IPS-18a (cell line): ENCODE measurements at regions not wholly inside any gene's neighbourhood (a gene's known extent, or its start where the extent isn't known, plus 50 kb on each side); places are given as distances from the start of the nearest gene placed in this dataset.
"Not testable (repeated sequence)": the region's sequence is repeated elsewhere in the genome, so short reads cannot be mapped to it uniquely, and the experiment has no call there.

Experiments
- H3K27ac ChIP-seq: one replicate; pipeline ENCODE4 v1.5.1; 2013; ENCODE audit warnings: low read length
- H3K27me3 ChIP-seq: one replicate; pipeline ENCODE4 v1.6.1; 2013; ENCODE audit warnings: mild to moderate bottlenecking, low read length; ENCODE audit not compliant: control insufficient read depth, insufficient read depth
- H3K36me3 ChIP-seq: one replicate; pipeline ENCODE4 v1.6.1; 2013; ENCODE audit warnings: low read depth, low read length; ENCODE audit not compliant: control insufficient read depth
- H3K4me1 ChIP-seq: one replicate; pipeline ENCODE4 v1.6.1; 2013; ENCODE audit warnings: low read depth, low read length; ENCODE audit not compliant: control insufficient read depth
- H3K4me3 ChIP-seq: one replicate; pipeline ENCODE4 v1.5.1; 2013; ENCODE audit warnings: low read length
- H3K9ac ChIP-seq: one replicate; pipeline ENCODE4 v1.6.1; 2013; ENCODE audit warnings: mild to moderate bottlenecking, low read length, moderate library complexity
- H3K9me3 ChIP-seq: one replicate; pipeline ENCODE4 v1.6.1; 2013; ENCODE audit warnings: low read depth, low read length; ENCODE audit not compliant: control insufficient read depth

DNA sequence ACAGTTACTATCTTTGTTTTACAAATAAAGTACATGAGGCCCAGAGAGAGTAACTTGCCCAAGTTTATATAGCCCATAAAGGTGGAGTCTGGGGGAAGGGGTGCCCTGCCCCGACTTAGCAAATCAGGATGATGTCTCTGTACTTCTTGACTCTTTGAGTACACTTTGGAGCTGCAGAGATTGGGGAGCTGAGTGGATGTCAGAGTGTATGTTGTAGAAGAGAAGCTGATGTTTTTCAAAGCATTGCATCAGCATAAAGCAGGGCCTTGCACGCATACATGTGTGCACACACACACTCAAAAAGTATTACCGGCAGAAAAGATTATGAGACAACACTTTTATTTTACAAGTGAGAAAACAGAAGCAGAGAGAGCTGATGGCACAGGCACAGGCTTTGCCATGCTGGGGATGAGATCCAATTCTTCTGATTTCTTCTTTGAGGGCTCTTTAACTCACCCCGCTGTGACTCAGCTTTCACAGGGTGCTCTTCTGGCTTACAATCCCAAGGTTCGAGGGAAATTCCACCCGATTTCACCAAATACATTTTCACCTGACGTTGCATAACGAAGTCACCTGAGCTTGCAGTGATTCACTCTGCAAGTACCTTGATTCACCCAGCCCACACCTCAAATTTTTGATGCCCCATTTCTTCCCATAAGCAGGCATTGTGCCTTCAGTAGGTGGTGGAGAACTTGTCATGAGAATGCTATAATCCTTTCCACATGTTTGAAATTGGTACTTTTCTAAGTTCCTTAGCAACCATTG is 292.8 kb upstream of the BOD1L1 start:
- Histone ChIP-seq H3K4me1 (no peaks in the 10 kb centered on the region), H3K36me3 (no peaks in the 10 kb centered on the region), H3K27me3 (no peaks in the 10 kb centered on the region), H3K27ac (no peak overlapping the region), H3K9me3 (no peaks in the 10 kb centered on the region), H3K4me3 (no peak overlapping the region), H3K9ac (no peak overlapping the region)

DNA sequence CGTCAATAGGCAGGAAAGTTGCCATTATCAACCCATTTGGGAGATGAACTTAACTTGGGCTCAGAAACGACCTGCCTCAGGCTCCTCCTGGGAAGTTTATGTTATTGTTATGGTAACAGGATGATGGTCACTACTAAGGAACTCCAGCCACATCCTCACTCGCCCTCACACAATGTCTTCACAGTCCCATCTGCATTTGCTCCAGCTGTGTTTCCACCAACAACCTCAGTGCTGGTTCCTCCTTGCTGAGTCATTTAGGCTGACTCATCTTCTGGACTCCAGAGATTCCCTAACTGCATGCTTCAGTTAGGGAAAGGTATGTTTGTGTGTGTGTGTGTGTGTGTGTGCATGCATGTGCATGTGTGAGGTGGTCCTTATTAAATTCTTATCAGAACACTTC is 293.4 kb upstream of the BOD1L1 start:
- Histone ChIP-seq H3K27ac (no peak overlapping the region), H3K36me3 (no peaks in the 10 kb centered on the region), H3K9me3 (no peaks in the 10 kb centered on the region), H3K27me3 (no peaks in the 10 kb centered on the region), H3K4me1 (no peaks in the 10 kb centered on the region), H3K4me3 (no peak overlapping the region), H3K9ac (no peak overlapping the region)

DNA sequence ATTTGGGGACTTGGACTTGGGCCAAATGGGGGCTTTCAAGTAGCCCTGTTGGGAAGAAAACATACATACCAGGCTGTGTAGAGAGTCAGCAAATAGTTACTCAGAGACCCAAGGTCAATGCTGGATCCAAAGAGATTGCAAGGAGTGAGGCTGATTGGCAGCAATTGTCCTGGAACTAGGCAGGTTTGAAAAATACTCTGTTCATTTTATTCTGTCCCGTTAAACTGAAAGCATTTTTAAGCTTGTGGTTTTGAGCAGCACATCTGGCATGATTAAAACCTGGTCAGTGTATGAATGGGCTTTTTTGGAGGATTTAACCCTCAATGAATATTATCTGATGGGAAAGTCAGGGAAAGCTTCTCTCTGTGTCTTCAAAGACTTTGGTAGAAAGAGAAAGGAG is 294.3 kb upstream of the BOD1L1 start:
- Histone ChIP-seq H3K27ac (no peak overlapping the region), H3K9ac (no peak overlapping the region)

DNA sequence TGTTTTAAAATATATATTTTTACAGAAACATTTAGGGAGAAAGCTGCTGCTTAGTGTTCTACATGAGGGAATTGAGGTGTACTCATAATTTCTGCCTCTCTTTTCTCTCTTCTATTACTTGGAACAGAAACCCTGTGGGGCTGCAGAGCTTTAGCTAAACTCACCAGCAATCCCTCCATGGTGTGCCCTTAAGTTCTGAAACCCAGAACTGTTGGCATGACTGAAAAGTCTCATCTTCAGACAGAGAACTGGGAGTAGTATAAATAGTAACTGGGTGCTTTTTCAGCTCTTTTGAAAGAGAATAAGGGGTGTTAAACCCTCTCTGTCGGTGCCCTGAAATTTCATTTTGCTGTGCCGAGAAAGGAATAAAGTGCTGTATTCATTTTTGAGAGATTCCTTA is 294.9 kb upstream of the BOD1L1 start:
- Histone ChIP-seq H3K4me3 (no peak overlapping the region), H3K4me1 (no peaks in the 10 kb centered on the region), H3K9me3 (no peaks in the 10 kb centered on the region), H3K9ac (no peak overlapping the region), H3K27me3 (no peaks in the 10 kb centered on the region), H3K27ac (no peak overlapping the region), H3K36me3 (no peaks in the 10 kb centered on the region)

More for the DNA sequence above, 294.3 kb upstream of the BOD1L1 start:
- no peaks in the 10 kb centered on the region for H3K27me3 ChIP-seq
- no peaks in the 10 kb centered on the region for H3K4me1 ChIP-seq
- H3K9me3 ChIP-seq: no peaks in the 10 kb centered on the region
- H3K4me3 ChIP-seq: no peak overlapping the region
- H3K36me3 ChIP-seq: no peaks in the 10 kb centered on the region

DNA sequence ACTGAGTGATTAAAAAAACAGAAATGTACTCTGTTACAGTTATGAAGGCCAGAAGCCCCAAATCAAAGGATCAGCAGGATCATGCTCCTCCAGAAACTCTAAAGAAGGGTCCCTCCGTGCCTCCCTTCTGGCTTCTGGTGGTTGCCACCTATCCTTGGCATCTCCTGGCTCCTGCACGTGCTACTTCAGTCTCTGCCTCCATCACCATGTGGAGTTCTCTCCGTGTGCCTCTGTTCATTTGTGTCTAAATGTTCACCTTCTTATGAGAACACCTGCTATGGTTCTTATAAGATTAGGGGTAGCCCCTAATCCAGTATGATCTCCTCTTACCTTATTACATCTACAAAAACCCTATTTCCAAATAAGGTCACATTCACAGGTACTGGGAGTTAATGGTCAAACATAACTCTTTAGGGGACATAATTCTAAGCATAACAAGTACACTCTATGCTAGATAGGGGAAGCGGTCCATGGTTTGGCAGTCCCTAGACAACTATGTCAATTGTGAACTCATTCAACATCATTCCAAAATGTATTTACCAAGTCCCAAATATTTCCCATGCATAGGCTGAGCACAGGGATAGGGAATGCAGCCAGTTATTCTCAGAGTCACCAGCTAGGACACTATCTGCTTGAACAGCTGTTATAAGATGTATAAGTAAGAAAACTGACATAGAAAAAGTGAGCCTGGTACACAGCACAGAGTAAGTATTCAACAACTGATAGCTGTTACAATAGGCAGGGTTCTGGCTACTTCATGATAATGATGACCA is 295.5 kb upstream of the BOD1L1 start:
- Histone ChIP-seq H3K9me3 (no peaks in the 10 kb centered on the region), H3K9ac (no peak overlapping the region), H3K27ac (no peak overlapping the region), H3K36me3 (no peaks in the 10 kb centered on the region), H3K27me3 (no peaks in the 10 kb centered on the region), H3K4me3 (no peak overlapping the region), H3K4me1 (no peaks in the 10 kb centered on the region)

DNA sequence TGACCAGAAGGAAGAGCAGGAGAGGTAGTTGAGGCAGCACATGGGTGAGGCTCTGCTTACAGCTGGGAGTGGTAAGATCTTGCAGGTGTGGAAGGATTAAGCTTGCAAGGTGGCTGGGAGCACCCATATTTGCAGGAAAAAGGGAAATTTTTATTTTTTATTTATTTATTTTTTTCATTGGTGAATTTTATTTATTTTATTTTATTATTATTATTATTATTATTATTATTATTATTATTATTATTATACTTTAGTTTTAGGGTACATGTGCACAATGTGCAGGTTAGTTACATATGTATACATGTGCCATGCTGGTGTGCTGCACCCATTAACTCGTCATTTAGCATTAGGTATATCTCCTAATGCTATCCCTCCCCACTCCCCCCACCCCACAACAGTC is 297.4 kb upstream of the BOD1L1 start:
- H3K9me3 ChIP-seq, H3K27me3 ChIP-seq, H3K36me3 ChIP-seq, H3K9ac ChIP-seq, H3K4me1 ChIP-seq, H3K4me3 ChIP-seq, H3K27ac ChIP-seq: not testable (repeated sequence)

DNA sequence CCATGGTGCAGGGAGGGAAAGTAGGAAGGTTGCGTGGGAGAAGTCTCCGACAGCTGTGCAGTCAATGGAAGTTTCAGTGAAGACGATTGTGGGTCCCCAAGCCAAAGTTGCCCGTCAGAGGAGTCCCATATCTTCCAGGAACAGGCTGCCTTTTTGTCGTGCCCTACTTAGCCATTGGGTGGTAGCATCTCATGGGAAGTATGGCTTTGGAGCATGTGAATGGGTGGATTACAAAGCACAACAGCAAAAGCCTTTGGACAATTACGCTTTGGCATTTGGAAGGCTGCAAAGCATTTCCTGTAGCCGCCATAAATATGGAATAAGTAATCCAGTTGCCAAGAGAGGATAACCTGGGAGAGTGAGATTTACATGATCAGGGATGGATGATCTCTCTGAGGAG is 300.7 kb upstream of the BOD1L1 start:
- Histone ChIP-seq H3K36me3 (no peaks in the 10 kb centered on the region), H3K4me3 (no peak overlapping the region), H3K4me1 (no peaks in the 10 kb centered on the region), H3K9me3 (no peaks in the 10 kb centered on the region), H3K9ac (no peak overlapping the region), H3K27me3 (no peaks in the 10 kb centered on the region), H3K27ac (no peak overlapping the region)

DNA sequence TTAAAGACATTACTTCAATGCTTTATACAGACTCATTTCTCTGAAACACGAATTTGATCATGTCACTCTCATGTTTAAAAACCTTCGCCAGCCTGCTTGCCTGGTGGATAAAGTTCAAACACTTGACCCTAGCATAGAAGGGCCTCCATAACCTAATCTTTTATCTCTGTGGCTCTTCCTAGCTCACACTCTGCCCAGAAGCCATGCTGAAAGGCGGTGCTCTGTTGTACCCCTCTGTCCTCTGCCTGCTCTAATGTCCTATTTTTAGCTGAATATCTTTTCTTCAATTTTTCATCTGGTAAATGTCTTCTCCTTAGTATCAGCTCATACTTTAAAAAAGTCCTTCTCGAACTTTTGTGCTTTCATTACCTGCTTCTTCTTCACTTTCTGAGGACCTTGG is 302.6 kb upstream of the BOD1L1 start:
- no peak overlapping the region for H3K27ac ChIP-seq
- H3K9ac ChIP-seq: no peak overlapping the region
- no peaks in the 10 kb centered on the region for H3K27me3 ChIP-seq
- no peak overlapping the region for H3K4me3 ChIP-seq
- H3K4me1 ChIP-seq: no peaks in the 10 kb centered on the region
- no peaks in the 10 kb centered on the region for H3K36me3 ChIP-seq
- no peaks in the 10 kb centered on the region for H3K9me3 ChIP-seq

DNA sequence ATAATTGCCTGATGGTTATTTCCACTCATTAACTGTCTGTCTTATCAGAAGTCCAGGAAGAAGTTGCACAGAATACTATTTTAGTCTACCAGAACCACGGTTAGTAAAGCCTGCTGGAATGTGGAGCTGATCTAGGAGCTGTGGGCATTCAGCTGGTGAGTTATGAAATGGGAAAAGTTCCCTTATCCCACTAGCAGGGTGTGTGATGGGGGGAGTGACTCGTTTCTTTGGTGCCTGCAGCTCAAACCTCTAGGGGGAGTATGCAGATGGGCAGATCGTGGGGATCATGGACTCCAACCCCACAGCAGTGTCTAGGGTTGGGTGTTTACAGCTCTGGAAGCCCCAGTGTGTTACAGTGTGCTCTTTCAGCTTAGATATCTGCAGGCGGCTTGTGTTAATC is 305.7 kb upstream of the BOD1L1 start:
- Histone ChIP-seq H3K4me3 (no peak overlapping the region), H3K27ac (no peak overlapping the region), H3K9me3 (no peaks in the 10 kb centered on the region), H3K27me3 (no peaks in the 10 kb centered on the region), H3K4me1 (no peaks in the 10 kb centered on the region), H3K36me3 (no peaks in the 10 kb centered on the region), H3K9ac (no peak overlapping the region)

DNA sequence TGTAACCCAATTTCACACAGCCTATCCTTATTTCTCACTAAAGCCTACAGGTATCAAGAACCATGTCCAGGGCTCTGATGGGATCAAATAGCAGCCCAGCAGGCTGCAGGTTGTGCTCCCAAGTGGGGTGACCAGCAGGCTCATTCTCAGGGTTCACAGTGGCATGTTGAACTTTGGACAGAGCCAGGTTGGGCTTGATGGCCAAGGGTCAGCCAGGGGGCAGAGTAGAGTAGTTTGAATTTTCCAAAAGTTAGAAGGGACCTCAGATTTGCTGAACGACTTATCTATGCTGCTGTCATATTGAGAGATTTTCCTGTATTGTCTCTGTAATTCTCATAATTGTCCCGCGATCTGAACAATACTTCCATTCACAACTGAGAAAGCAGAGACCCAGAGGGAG is 310.8 kb upstream of the BOD1L1 start:
- no peaks in the 10 kb centered on the region for H3K9me3 ChIP-seq
- H3K4me1 ChIP-seq: no peaks in the 10 kb centered on the region
- no peaks in the 10 kb centered on the region for H3K27me3 ChIP-seq
- no peak overlapping the region for H3K9ac ChIP-seq
- no peak overlapping the region for H3K4me3 ChIP-seq
- no peaks in the 10 kb centered on the region for H3K36me3 ChIP-seq
- H3K27ac ChIP-seq: no peak overlapping the region

DNA sequence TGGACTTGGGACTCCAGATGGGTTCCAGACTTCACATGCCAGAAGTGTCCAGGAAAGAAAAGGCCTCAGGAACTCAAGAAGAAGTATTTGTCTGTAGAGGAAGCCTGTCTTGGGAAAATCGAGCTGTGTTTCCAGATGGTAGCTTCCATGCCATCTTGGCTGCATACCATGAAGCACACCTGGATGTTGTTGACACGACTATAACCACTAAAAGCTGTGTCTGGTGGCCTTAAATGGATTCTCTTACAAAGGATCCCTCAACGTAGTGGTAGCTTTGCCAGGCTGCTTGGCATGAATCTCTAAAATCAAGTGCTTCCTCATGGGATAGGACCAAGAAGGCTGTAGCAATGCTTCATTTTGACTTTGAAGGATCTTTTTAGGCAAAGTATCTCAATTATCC is 313.4 kb upstream of the BOD1L1 start:
- H3K27ac ChIP-seq: no peak overlapping the region
- no peaks in the 10 kb centered on the region for H3K27me3 ChIP-seq
- H3K9me3 ChIP-seq: no peaks in the 10 kb centered on the region
- no peaks in the 10 kb centered on the region for H3K4me1 ChIP-seq
- no peaks in the 10 kb centered on the region for H3K36me3 ChIP-seq
- no peak overlapping the region for H3K4me3 ChIP-seq
- no peak overlapping the region for H3K9ac ChIP-seq

DNA sequence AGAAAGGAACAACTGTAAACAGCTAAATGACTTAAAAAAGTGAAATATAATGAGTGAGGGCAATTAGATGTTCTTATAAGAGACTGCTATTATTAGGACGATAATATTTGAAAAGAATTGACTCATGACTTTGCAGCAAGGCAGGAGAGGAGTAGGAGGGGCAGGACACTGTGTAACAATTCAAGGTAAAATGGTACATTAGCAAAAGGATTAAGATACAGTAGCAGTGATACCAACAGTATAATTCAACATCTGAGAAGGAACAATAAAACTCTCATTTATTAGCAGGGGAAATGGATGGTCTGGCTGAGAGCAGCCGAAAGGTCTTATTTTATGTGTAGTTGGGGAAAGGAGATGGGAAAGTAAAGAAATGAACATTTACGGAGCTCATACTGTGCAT is 315.5 kb upstream of the BOD1L1 start:
- H3K9me3 ChIP-seq: no peaks in the 10 kb centered on the region
- H3K4me1 ChIP-seq: no peaks in the 10 kb centered on the region
- no peak overlapping the region for H3K27ac ChIP-seq
- no peak overlapping the region for H3K4me3 ChIP-seq
- H3K9ac ChIP-seq: no peak overlapping the region
- H3K36me3 ChIP-seq: no peaks in the 10 kb centered on the region
- H3K27me3 ChIP-seq: no peaks in the 10 kb centered on the region
